Osteoblast (primary cell): ENCODE measurements at regions not wholly inside any gene's neighbourhood (a gene's known extent, or its start where the extent isn't known, plus 50 kb on each side); places are given as distances from the start of the nearest gene placed in this dataset.

Experiments used
- DNase-seq: peaks from one replicate; pipeline ENCODE4 v3.0.0; 2011; ENCODE audit warnings: low spot score, mixed read lengths; ENCODE audit not compliant: insufficient read length; ENCODE audit errors: missing footprints
- H2AFZ ChIP-seq: 2 replicates; pipeline ENCODE4 v1.6.0; 2011; ENCODE audit warnings: mild to moderate bottlenecking, low read length
- H3K27ac ChIP-seq: 2 replicates; pipeline ENCODE4 v1.5.1; 2011; ENCODE audit warnings: mild to moderate bottlenecking, low read depth, low read length, moderate library complexity
- H3K27me3 ChIP-seq: 2 replicates; pipeline ENCODE4 v1.6.0; 2012; ENCODE audit warnings: mild to moderate bottlenecking, control low read depth, inconsistent platforms, low read length, moderate library complexity; ENCODE audit not compliant: insufficient read depth
- H3K36me3 ChIP-seq: 2 replicates; pipeline ENCODE4 v1.5.1; 2011; ENCODE audit warnings: mild to moderate bottlenecking, low read length, control low read depth, moderate library complexity; ENCODE audit not compliant: insufficient read depth
- H3K4me1 ChIP-seq: 2 replicates; pipeline ENCODE4 v1.5.1; 2011; ENCODE audit warnings: mild to moderate bottlenecking, low read length, control low read depth, moderate library complexity; ENCODE audit not compliant: insufficient read depth
- H3K4me2 ChIP-seq: 2 replicates; pipeline ENCODE4 v1.6.0; 2011; ENCODE audit warnings: mild to moderate bottlenecking, low read length; ENCODE audit not compliant: insufficient read depth
- H3K4me3 ChIP-seq: fragments of 200-600 bp; sonication (generic); 3 replicates; pipeline ENCODE4 v1.5.1; 2012; ENCODE audit warnings: mild to moderate bottlenecking, low read length, inconsistent platforms; ENCODE audit not compliant: insufficient read depth
- H3K79me2 ChIP-seq: 2 replicates; pipeline ENCODE4 v1.6.0; 2012; ENCODE audit warnings: mild to moderate bottlenecking, low read length, control low read depth, inconsistent platforms; ENCODE audit not compliant: insufficient read depth
- H3K9me3 ChIP-seq: 2 replicates; pipeline ENCODE4 v1.5.1; 2011; ENCODE audit warnings: low read depth, low read length, control low read depth
- H4K20me1 ChIP-seq: 2 replicates; pipeline ENCODE4 v1.6.0; 2012; ENCODE audit warnings: mild to moderate bottlenecking, low read length, control low read depth; ENCODE audit not compliant: insufficient read depth
- CTCF ChIP-seq: IDR thresholded peaks from 2 replicates; pipeline ENCODE4 v1.5.1; 2011; ENCODE audit warnings: mild to moderate bottlenecking, low read depth, low read length, moderate library complexity; ENCODE audit errors: extremely low read depth

- DNase-seq: no peak
- no peak overlapping the region for H2AFZ ChIP-seq
- no peak overlapping the region for H3K27ac ChIP-seq
- no peak overlapping the region for H3K4me2 ChIP-seq
- H3K36me3 ChIP-seq: no peaks in the 10 kb centered on the region
- H3K79me2 ChIP-seq: no peaks in the 10 kb centered on the region
- no peaks in the 10 kb centered on the region for H4K20me1 ChIP-seq
- H3K27me3 ChIP-seq: peaks cover 15% of the 10 kb centered on the region
- no peak for TF ChIP-seq CTCF
- no peaks in the 10 kb centered on the region for H3K9me3 ChIP-seq
- H3K4me3 ChIP-seq: no peak overlapping the region
- H3K4me1 ChIP-seq: no peaks in the 10 kb centered on the region
Measured at GRCh38 chr19:34017024-34017423, 155.3 kb upstream of the LSM14A start.

- Histone ChIP-seq H4K20me1 (no peaks in the 10 kb centered on the region), H3K79me2 (no peaks in the 10 kb centered on the region), H3K4me1 (no peaks in the 10 kb centered on the region), H3K27me3 (peaks cover 15% of the 10 kb centered on the region), H3K9me3 (no peaks in the 10 kb centered on the region), H3K27ac (no peak overlapping the region), H3K4me3 (no peak overlapping the region), H2AFZ (no peak overlapping the region), H3K4me2 (no peak overlapping the region), H3K36me3 (no peaks in the 10 kb centered on the region)
- no peak for DNase-seq
- TF ChIP-seq CTCF: no peak
Measured at GRCh38 chr19:34017601-34018000, 154.7 kb upstream of the LSM14A start.

- Histone ChIP-seq H3K4me1 (no peaks in the 10 kb centered on the region), H3K4me2 (no peak overlapping the region), H2AFZ (no peak overlapping the region), H3K36me3 (no peaks in the 10 kb centered on the region), H4K20me1 (no peaks in the 10 kb centered on the region), H3K9me3 (peaks cover 4% of the 10 kb centered on the region), H3K27ac (no peak overlapping the region), H3K27me3 (peaks cover 15% of the 10 kb centered on the region), H3K79me2 (no peaks in the 10 kb centered on the region), H3K4me3 (no peak overlapping the region)
- DNase-seq: no peak
- TF ChIP-seq CTCF: no peak
Measured at GRCh38 chr19:34018546-34018945, 153.8 kb upstream of the LSM14A start.

GRCh38 chr19:34023381-34023780 is 148.9 kb upstream of the LSM14A start:
- no peaks in the 10 kb centered on the region for H3K36me3 ChIP-seq
- H4K20me1 ChIP-seq: no peaks in the 10 kb centered on the region
- peaks cover 4% of the 10 kb centered on the region for H3K9me3 ChIP-seq
- H3K27me3 ChIP-seq: peaks cover 2% of the 10 kb centered on the region
- H2AFZ ChIP-seq: no peak overlapping the region
- H3K4me2 ChIP-seq: no peak overlapping the region
- no peak for DNase-seq
- H3K79me2 ChIP-seq: no peaks in the 10 kb centered on the region
- no peaks in the 10 kb centered on the region for H3K4me1 ChIP-seq
- no peak for TF ChIP-seq CTCF
- H3K27ac ChIP-seq: no peak overlapping the region
- no peak overlapping the region for H3K4me3 ChIP-seq
